SH-SY5Y (cell line): ENCODE measurements at regions not wholly inside any gene's neighbourhood (a gene's known extent, or its start where the extent isn't known, plus 50 kb on each side); places are given as distances from the start of the nearest gene placed in this dataset.

Source experiments
- GATA2 ChIP-seq: IDR thresholded peaks from 2 replicates; pipeline ENCODE4 v1.6.1; 2011; ENCODE audit warnings: mild to moderate bottlenecking, low read depth, low read length
- GATA3 ChIP-seq: IDR thresholded peaks from 2 replicates; pipeline ENCODE4 v1.6.1; 2011; ENCODE audit warnings: low read depth, mild to moderate bottlenecking, low read length, moderate library complexity

- no peak for TF ChIP-seq GATA2
- 0 out of 2 replicates have a peak, but pooled peaks have one; percentile 30 for TF ChIP-seq GATA3
Measured at GRCh38 chr5:101009758-101010519, 106.9 kb upstream of the ST8SIA4 start.
